HG03066 (cell line): ENCODE measurements at regions not wholly inside any gene's neighbourhood (a gene's known extent, or its start where the extent isn't known, plus 50 kb on each side); places are given as distances from the start of the nearest gene placed in this dataset.
"Not testable (repeated sequence)": the region's sequence is repeated elsewhere in the genome, so short reads cannot be mapped to it uniquely, and the experiment has no call there.

Experiments
- ATAC-seq: cut with Tn5 transposase; IDR thresholded peaks from one replicate; pipeline ENCODE4 v1.9.1; 2021; ENCODE audit warnings: low read depth; ENCODE audit not compliant: unreplicated experiment

- ATAC-seq: no peak
Observed at GRCh38 chr11:109480251-109480650, 58.3 kb downstream of the C11orf87 start.

- no peak for ATAC-seq
Observed at GRCh38 chr11:109486129-109486528, 64.1 kb downstream of the C11orf87 start.

- ATAC-seq: no peak
Observed at GRCh38 chr11:109490953-109491635, 69.1 kb downstream of the C11orf87 start.

- ATAC-seq: no peak
Observed at GRCh38 chr11:109506115-109506514, 84.1 kb downstream of the C11orf87 start.

GRCh38 chr11:109507331-109507730 lies 85.3 kb downstream of the C11orf87 start:
- no peak for ATAC-seq

DNA sequence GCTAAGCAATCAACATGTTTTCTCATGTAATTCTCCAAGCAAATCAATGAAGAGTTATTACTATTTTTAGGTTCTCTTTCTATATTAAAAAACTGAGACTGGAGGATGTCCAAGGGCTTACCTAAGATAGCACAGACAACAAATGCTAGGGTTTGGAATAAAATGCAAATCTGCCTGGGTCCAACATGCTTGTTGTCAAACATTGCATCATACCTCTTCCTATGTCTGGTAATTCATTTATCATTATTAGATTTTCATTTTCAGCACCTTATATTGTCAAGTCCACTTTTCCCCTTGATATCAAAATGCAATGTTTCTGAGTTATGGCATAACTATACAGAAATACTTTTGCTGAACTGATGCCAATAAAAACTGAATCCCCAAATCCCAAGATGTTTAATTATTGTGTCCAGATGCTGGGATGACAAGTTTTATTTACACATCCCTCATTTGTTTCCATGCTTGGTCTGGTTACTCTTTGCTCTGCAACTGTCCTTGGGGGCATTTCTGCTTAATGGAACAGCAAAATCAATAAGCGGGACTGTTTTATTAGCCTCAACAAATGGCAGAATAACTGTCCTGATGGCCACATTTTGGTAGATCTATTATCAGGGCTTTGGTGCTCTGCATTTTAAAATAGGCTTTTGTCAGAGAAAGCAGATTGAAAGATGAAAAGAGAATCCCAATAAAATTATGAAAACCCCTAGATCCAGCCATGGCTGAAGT lies 86.0 kb downstream of the C11orf87 start:
- ATAC-seq: no peak

DNA sequence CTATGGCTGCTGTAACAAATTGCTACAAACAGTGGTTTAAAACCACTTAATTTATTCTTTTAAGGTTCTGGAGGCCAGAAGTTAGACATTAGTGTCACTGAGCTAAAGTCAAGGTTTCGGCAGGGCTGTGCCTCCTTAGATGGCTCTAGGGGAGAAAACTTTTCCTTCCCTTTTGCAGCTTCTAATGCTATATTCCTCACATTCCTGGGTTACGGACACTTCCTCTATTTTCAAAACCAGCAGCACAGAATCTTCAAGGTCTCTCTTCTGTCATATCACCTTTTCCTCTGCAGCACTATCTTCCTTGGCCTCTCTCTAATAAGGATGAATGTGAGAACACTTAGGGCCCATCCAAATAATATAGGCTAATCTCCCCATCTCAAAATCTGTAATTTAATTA lies 87.0 kb downstream of the C11orf87 start:
- ATAC-seq: no peak

GRCh38 chr11:109510316-109510715 lies 88.3 kb downstream of the C11orf87 start:
- no peak for ATAC-seq

DNA sequence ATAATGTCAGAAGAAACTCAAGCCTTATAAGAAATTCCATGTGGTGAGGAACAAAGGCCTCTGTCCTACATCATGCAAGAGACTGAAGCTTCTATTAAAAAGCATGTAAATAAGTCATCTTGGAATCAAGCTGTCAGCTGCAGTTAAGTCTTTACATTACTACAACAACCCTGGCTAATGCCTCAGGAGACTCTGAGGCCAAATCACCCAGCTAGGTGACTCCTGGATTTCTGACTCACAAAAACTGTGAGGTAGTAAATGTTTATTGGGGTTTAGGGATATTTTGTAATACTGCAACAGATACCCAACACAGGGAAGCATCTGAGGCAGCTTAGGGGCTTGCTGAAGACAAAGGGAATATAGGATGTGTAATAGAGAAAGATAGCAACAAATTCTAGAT lies 89.6 kb downstream of the C11orf87 start:
- no peak for ATAC-seq

DNA sequence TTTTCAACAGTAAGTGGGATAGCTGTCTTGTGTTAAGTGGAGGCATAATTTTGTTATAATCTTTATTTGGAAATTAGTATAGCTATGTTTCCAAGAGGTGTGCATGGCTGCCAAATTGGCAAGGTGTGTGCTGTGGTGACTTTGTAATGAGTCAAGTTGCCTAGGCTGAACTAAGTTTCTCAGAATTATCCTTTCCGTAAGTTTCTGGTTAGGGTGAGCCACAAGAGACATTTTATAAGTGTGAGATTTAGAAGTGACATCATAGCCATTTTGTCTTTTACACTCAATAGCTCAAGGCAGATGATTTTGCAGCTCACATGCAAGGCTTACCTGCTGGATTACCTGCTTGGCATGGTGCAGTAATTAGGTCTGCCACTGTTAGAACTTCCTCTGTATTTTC lies 90.3 kb downstream of the C11orf87 start:
- ATAC-seq: no peak

- no peak for ATAC-seq
Observed at GRCh38 chr11:109512680-109513079, 90.7 kb downstream of the C11orf87 start.

DNA sequence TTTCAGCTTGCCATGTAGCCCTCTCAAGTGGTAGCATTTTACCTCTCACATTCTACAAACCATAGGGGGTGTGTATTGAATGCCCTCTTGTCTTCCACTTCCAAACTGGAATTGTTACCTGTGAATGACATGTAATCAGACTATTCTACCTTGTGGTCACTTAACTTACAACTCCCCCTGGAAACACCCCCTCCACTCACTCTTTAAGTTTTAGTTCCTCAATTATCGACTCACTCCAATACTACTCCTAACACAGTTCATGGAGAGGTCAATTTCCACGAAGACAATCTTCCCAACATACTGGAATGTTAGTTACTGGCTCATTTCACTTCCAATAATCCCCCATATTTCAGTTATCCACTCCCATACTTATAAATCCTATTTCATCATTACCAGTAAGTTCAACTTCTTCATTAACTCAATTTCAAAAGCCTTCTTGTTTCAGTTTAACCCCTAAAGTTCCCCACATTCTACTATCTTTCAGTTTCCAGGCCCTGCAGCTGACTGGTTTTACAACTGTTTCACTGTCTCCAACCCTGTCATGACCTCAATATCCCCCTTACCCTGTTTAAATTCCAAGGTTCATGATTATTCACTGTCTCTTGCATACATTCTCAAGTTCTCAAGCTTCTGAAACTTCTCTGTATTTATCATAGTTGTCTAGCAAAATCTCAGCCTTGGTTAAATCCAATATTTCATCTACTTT lies 92.5 kb downstream of the C11orf87 start:
- ATAC-seq: no peak

- ATAC-seq: no peak
Observed at GRCh38 chr11:109519253-109519652, 97.3 kb downstream of the C11orf87 start.

DNA sequence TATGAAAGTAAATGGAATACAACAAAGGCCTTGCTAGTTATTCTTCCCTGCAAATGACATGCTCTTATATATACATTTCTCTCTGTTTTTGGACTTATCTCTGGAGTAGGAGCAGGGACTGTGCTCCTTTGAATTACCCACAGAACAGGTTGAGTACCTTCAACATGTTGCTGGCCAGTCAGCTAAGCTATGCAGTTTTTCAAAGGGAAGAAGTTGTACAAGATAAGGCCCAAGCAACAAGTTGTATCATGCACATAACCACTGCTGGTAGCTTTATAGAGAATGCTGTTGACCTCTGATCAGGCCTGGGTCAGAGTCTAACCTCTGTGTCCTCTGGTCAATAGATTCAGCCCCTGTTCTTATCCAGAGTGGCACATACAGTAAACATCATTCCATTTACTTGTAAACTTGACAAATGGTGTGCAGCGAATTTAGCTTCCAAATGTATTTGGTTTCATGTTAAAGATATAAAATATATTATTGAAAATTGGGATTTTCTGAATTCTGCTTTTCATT lies 99.6 kb downstream of the C11orf87 start:
- no peak for ATAC-seq

GRCh38 chr11:109522116-109522755 lies 100.2 kb downstream of the C11orf87 start:
- ATAC-seq: no peak

DNA sequence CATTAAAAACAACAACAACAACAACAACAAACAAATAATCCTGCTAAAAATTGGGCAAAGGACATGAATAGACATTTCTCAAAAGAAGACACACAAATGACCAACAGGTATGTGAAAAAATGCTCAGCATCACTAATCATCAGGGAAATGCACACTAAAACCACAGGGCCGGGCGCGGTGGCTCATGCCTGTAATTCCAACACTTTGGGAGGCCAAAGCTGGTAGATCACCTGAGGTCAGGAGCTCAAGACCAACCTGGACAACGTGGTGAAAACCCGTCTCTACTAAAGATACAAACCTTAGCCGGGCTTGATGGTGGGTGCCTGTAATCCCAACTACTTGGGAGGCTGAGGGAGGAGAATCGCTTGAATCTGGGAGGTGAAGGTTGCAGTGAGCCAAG lies 103.6 kb downstream of the C11orf87 start:
- ATAC-seq: not testable (repeated sequence)

- no peak for ATAC-seq
Observed at GRCh38 chr11:109526061-109526460, 104.1 kb downstream of the C11orf87 start.

DNA sequence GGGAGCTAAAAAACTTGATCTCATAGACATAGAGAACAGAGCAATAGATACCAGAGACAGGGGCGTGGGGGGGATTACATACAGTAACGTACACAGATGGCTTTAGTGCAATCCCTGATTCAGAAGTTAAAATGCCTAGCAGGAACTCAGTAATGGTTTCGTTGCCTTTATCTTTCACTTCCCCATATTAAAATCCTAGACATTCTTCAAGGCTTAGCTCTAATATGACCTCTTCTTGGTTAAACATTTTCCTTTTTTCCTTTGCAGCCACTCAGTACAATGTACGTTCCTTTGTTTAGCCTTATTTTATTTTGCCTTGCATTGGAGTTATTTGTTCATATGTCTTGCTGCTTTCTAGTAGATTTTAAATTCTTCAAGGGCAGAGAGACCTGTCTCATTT lies 104.9 kb downstream of the C11orf87 start:
- ATAC-seq: no peak

- ATAC-seq: no peak
Observed at GRCh38 chr11:109527496-109527895, 105.5 kb downstream of the C11orf87 start.

DNA sequence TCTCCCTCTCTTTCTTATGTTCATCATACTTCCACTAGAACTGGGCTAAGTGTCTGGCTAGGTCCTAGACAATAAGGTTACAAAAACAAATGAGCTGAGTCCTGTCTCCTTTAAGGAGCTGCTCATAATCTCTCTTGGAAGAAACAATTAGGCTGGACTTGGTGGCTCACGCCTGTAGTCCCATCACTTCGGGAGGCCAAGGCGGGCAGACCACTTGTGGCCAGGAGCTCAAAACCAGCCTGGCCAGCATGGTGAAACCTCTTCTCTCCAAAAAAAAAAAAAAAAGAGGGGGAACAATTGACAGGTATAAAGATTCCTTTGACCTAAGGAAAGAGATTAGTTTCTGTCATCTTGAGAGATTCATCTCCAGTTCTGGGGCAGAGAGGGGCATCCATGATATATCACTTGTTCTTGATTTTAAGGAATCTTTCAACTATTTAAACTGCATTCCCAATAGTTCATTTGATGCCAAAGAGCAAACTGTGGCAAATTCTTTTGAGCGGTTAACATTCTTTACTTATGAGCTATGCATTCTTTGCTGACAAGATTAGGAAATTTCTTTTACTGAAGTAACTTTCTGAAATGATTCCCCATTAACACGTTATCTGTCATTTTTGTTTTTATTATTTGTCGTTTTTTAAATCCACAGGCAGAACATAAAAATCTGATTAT lies 125.5 kb downstream of the C11orf87 start:
- no peak for ATAC-seq
